ENCODE measurements at regions not wholly inside any gene's neighbourhood (a gene's known extent, or its start where the extent isn't known, plus 50 kb on each side); places are given as distances from the start of the nearest gene placed in this dataset.
A peak's percentile ranks its signal among the peaks of the same experiment; 100 is the strongest.

DNA sequence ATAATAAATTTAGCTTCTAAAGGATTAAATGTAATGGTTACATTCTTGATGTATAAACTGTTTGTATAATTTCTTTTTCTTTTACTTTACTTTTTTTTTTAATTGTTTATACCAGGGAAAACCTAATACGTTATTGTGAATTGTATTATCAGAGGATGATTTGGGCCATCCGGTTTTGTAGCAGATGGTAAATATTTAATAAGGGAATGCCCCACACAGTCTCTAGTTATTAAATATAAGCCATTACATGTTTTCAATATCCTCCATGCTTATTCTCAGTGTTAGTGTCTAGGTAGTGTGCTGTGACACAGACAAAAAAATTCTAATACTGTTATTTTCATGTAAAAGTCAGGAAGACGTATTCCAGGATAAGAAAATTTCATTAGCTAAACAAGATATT, 553.9 kb downstream of the ZNF804A start:
- DNase-seq: no peak

DNA sequence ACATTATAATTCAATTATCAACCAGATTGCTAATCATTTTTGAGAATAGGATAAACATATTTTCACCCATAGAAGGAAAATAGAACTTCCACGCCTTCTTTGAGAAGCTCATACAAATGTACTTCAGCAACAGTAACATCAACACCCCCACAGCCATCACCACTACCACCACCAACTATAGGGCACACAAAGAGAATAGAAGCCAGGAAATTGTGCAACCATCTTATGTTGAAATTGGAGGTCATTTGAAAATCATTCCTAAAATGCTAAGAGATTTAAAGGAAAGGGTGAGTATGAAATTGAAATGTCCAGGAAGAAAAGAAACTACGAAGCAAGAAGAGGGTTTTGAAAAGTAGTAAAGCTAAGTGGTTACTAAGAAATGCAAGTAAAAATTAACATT, 563.4 kb downstream of the ZNF804A start:
- DNase-seq: no peak

DNA sequence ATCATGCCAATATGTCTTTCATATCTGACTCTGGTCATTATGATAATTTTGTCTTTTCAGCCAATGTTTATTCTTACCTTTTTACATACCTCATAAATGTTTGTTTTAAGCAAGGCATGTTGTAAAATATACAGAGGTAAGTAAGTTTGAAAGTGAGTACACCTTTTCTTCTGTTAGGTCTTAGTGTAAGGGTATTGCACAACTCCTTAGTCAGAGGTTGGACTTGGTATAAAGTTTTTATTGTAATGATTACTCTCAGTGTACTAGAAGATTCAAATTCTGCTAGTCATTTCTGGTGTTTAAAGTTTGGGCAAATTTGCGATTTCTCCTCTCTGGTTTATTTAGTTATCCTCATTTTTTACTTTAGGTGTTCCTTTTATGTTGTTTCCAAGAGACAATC, 564.3 kb upstream of the FSIP2 start:
- DNase-seq: no peak

DNA sequence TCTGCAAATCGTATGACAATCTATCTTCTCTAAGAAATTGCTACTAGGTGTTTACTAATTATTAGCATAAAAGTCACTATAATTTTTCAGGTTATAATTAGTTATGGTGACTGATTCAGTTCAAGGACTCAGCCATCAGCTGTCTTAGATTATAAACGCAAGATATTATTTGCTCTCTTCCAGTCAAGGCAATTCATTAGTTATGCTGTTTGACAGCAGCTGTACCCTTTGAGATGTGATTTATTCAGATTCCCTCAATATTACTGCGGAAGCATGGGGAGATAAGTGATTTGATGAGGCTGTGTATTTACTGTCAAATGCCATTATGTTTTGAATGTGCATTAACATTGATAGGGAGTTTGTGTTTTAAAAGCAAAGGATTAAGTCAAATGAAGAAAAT, 558.9 kb upstream of the FSIP2 start:
- no peak for DNase-seq

DNA sequence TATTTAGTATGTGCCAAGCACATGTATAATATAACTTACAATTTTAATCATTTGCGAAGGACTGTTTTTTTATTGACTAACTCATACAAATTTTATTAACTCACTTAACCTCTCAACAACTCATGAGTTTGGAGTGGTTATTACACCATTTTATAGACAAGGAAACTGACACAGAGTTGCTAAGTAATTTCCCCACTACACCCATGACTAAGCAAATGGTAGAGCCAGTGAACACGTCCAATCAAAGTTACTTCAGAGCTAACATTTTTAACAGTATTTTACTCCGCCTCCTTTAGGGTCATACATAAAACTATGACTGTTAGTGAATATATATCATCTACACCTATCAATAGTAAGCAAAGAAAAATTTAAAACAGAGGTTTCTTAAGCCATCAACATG, 556.7 kb upstream of the FSIP2 start:
- no peak for DNase-seq

DNA sequence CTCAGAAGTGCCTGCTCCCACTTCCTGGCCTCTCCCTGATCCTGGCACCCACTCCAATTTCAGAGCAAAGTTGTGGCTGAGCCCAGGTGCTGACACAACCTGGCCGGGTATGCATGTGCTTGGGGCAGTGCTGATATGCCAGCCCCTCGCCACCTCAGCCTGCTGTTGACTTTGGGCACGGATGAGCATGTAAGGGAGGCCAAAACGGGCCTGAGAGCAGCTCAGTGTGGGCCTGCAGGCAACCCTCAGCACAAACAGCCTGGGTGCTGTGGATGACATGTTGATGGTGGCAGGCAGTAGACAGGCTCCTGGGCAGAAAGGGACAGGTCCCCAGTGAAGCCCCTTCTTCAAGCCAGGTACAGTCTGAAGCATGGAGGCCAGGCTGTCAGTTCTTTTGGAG, 553.6 kb upstream of the FSIP2 start:
- DNase-seq: no peak

DNA sequence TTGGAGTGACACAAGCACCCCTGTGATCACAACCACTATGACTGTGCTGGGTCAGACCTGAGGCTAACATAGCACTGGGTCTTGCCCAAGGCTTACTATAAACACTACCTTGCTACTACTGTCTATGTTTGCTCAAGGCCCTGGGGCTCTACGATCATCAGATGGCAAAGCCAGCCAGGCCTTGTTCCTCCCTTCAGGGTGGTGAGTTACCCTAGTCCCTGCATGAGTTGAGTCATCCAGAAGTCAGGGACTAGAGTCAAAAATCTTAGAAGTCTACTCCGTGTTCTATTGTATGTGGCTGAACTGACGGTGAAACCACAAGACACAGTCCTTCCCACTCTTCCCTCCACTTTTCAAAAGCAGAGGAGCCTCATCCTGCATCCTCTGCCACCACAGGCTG, 551.2 kb upstream of the FSIP2 start:
- DNase-seq: no peak

DNA sequence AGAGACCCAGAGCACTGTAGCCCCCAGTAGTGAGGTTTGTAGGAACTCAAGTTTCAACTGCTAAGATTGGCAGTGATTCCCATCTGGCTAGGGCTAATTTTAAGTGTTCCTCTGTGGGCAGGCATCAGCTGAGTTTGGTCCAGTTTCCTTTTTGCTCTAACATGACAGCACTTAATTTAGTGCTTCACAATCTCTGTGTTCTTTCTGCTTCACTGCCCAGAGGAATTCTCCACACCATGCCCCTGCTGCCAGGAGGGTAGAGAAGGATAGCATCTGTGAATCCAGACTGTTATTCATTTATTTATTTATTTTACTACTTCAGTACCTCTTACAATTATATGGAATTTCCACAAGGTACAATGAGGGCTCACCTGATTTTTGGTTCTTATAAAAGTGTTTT, 549.9 kb upstream of the FSIP2 start:
- DNase-seq: no peak

DNA sequence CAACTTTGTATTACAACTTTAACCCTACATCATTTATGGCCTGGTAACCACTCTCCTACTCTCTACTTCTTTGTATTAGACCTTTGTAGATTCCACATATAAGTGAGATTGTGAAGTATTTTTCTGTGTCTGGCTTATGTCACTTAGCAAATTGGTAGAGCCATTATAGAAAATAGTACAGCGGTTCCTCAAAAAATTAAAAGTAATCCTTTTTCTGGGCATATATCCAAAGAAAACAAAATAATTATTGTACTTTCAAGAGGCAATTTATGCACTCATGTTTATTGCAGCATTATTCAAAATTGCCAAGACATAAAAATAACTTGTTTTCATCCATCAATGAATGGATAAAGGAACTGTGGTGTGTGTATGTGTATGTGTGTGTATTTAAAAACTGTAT, 537.5 kb upstream of the FSIP2 start:
- DNase-seq: no peak

DNA sequence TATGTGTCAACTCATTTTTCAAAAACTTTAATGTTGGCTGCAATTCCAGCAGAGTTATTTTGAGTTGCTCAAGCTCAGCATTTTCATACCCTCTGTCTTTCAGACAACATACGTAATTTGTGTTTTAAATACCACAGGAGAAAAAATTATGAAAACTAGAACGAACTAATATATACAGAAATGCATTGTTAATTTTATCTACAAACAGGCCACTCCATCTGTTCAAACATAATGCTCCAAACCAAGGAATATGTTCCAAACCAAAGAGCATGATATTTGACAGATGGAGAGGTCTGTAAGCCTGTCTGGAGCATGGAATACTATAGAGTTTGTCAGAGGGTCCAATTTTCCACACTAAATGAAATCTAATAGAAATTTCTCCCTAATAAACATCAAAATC, 536.2 kb upstream of the FSIP2 start:
- no peak for DNase-seq

DNA sequence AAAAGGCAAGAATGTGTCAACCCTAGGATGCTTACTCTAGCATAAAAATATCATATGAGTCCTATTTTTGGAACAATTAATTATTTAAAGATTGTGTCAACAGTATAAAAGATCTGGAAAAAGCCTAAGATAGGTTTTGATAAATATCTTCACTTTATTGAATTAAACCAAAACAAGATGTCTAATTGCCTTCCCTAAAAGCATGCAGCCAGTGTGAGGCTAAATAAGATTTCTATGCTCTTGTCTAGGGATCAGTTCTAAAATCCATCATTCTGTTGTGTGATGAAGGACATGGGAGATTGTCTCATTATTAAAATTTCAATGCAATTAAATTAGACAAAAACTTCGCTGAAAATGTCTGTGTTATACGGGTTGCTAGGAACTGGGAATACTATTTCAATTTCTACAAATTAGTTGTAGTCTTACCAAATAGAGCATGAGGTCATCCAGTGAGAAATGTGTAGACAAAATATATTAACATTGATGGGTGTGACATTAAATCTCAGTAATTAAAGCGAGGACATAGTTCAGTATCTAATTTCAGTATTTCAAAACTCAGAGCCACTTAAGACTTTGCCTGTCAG, 535.6 kb upstream of the FSIP2 start:
- no peak for DNase-seq

DNA sequence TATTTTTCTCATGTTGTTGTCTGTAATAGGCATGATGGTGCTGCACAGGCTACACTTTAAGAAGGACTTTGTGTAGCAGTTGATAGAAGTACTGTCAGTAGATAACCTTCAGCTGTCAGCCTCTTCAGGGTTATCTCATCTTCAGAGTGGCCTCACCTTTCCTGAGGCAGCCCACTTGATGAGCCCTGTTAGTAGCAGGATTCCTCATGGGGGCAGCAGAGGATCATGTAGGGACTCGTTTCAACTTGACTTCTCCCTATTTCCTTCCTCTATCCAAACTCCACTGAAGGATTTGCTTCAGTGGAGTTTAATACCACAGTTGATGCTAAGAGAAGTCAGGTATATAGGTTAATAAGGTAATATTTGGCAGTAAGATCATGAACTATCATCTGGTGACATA, 530.3 kb upstream of the FSIP2 start:
- DNase-seq: peak; percentile 3

DNA sequence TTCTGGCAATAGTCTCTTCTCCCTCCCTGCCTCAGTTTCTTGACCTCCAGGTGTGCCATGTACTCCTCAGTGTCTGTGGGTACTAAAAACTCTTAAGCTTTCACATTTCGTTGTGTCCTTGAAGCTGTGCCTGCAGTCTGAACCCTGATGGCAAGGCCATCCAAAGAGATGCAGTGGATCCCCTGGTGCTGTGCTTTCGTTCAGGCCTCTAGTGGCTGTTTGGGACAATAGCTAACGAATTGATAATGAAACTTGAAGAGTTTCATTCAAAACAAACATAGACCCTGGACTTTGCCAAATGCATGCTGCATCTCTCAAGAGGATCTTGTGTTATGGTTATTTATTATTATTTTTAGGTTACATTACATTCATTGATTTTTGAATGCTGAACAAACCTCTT, 523.1 kb upstream of the FSIP2 start:
- DNase-seq: no peak

DNA sequence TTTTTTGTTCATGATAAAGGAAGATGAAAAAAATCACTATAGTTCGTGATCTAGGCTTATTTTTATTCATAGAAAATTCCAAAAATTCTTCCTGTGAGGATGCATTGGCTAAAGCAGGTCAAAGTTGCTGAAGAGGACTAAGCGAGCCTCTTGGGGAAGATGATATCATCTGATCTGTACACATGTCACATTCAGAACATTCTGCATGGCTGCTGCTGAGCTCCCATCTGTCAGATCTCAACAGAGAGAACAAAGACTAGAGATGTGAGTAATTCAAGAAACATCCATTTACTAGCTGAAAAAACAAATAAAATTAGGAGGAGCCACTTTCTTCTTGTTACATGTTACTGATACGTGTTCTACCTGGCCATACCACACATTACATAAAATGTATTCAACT, 518.6 kb upstream of the FSIP2 start:
- no peak for DNase-seq

DNA sequence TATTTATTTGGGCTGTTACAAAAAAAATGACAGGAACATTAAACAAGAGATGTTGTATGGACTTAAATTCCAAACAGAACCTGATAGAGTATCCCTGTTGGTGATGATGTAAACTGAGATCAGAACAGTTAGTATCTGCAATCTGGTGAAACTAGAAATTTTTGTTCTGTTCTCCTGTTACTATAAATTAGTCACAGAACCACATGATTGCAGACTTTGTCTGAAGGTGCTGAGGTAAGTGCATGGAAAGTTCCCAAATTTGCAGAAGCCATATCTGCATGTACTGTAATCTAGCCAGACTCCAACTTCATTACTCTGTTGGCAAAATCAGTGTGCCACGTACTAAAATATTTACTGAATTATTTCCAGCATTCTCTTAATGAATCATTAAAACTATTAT, 516.3 kb upstream of the FSIP2 start:
- no peak for DNase-seq

DNA sequence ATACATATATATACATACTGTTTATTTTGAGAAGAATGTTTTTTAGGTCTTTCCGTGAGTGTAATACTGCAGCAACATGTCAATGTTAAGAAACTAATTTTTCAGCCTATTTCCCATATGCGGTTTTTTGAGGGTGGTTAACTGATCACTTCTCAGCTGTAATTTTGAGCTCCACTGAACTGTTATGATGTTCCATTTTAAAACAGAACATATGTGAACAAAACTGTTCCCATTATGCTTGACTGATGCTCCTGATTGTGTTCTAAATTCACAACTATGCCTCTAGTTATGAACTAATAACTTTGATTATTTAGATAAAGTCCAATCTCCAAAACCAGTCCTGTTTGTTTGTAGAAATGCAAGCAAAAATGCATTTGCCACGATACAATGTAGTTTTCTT, 511.2 kb upstream of the FSIP2 start:
- no peak for DNase-seq

DNA sequence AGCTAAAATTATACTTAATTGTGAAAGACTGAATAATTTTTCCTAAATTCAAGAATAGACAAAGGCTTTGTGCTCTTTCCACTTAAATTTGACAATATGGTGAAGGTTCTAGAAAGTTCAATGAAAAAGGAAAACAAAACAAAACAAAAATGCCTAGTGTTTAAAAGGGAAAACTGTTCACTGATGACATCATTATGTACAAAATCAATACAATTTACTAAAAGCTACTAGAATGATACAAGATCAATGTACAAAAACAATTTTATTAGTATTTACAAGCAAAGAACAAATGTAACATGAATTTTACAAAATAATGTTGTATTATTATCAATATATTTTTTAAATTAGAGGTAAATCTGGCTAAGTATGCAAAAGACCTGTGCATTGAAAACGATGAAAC, 499.1 kb upstream of the FSIP2 start:
- no peak for DNase-seq

DNA sequence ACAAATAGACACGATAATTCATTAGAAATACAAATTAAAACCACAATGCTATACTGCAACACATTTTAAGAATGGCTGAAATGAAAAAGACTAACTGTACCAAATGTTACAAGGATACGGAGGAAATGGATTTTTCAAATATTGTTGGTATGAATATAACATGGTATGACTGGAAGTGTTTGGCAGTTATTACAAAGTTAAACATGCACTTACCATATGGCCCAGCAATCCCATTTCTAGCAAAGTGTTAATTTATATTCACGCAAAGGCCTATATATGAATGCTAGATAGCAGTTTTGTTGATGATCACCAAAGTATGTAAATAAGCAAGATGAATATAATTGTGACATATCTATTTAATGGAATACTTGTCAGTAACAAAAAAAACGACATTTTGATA, 497.8 kb upstream of the FSIP2 start:
- DNase-seq: no peak

DNA sequence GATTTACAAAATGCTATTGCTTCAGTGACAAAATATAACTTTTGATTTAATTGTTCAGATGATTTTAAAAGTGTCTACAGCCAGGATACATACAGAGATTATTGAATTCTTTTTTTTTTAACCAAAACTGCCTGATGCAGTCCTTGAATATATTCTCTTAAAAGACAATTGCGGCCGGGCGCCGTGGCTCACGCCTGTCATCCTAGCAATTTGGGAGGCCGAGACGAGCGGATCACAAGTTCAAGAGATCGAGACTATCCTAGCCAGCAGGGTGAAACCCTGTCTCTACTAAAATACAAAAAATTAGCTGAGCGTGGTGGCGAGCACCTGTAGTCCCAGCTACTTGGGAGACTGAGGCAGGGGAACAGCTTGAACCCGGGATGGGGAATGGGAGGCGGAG, 497.0 kb upstream of the FSIP2 start:
- no peak for DNase-seq

DNA sequence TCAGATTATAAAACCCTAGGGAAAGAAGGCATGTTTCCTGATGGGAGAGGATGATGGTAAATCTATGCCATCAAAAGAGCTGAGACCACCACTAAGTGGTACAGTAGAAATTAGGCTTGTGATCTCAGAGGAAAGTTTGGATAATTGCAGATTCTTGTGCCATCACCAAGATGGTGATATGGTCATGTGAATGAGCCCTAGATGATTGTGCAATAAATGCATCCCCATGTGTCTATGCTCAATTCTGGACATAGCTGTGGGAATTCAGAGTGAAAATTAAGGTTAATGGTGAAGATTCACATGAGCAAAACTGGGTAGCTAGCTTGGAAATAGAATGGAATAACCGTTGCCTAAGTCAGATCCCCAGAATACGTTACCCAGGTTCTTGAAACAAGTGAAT, 496.1 kb upstream of the FSIP2 start:
- no peak for DNase-seq

DNA sequence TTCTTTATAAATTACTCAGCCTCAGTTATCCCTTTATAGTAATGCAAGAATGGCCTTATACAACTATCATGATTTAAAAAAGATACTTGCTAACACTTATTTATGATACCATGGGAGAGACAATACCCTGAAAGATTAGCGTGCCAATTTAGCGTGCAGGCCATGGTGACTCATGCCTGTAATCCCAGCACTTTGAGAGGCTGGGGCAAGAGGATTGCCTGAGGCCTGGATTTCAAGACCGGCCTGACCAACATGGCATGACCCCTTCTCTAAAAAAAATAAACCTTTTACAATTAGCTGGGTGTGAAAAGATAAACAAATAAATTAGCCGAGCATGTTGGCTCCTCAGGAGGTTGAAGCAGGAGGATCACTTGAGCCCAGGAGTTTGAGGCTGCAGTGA, 493.4 kb upstream of the FSIP2 start:
- DNase-seq: no peak

DNA sequence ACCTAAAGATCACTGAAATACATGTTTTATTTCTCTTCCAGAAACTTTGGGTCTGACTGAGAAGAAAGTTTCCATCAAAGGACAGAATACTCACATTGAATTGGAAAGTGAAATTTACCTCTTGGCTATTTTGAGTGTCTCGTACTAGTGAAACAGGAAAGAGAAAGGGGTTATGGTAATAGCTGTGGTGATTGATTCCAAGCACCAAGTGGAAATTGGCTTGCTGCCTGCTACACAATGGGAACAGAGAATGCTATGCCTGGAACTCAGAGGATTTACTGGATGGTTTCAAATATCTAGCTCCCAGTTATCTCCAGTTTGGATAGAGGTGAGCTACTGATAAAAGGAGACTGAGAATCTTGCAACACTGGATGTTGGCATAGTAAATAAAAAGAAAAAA, 492.8 kb upstream of the FSIP2 start:
- no peak for DNase-seq

DNA sequence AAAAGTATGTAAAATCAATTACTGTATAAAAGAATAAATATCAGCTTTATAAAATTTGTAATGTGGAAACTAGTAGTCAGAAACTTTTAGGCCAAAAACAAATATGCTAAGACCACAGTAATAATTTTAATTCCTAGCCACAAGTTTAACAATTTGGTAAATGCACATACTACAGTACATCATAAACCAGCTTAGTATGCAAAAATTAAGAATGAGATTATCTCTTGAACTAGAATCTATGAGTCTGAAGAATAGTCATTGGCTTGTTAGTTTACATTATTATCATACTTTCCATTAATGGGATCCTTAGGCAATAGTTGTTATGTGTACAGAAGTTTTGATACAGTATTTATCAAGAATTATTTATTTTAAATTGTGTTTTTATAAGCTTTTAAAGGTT, 491.9 kb upstream of the FSIP2 start:
- DNase-seq: no peak

DNA sequence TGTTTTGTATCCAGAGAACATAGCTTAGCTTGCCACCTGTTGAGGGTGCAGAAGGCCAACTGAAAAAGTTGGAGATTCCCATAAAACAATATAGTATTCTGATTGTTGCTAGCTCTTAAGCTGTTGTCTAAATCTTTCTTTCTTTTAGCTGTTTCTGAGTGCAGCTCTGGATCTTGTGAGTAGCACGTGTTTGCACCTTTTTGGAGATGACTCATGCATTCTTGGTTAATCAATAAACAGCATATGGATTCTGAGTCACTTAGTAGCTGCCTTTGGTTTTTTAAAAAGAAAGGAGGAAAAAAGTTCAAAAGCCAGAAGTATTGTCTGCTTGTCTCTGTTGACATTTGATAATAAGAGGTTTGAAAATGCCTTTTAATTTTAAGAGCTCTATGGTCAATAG, 483.0 kb upstream of the FSIP2 start:
- no peak for DNase-seq

DNA sequence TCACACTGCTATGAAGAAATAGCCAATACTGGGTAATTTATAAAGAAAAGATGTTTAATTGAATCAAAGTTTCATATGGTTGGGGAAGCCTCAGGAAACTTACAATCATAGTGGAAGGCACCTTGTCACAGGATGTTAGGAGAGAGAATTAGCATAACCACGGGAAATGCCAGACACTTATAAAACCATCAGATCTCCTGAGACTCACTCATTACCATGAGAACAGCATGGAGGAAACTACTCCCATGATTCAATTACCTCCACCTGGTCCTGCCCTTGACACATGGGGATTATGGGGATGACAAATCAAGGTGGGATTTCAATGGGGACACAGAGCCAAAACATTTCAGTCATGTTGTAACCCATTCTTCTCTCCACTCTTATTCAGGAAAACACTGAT, 472.9 kb upstream of the FSIP2 start:
- no peak for DNase-seq

DNA sequence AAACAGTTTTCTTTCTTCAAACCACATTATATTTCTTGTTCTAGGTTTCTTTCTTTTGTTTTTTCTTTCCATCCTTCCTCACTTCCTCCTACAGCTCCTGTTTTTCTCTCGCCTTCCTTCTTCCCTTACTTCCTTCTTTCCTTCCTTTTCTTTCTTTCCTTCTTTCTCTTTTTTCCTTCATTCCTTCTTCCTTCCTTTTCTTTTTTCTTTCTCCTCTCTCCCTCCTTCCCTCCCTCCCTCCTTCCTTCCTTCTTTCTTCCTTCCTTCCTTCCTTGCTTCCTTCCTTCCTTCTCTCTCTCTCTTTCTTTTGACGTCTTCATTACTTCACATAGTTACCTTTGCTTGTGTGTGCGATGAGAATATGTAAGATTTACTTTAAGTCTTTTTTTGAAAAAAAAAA, 470.0 kb upstream of the FSIP2 start:
- DNase-seq: no peak

Measured in NCI-H510A (cell line).